ENCODE measurements at regions not wholly inside any gene's neighbourhood (a gene's known extent, or its start where the extent isn't known, plus 50 kb on each side); places are given as distances from the start of the nearest gene placed in this dataset.

DNA sequence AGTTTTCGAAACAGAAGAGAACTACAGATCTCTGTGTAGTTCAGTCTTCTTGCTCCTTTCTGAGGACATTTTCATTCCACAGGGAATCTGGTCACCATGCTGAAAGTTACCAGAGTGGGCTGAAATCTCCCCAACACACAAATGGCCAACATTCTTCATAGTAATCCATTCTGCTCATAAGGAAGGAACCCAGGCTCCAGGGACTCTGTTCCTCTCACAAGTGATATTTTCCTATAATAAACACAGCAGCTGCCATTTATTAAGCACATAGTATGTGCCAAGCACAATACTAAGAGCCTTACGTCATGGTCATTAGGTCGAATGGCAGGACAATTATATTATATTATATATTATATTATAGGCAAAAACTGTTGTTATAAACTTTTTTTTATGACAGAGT lies 109.8 kb downstream of the RAB11FIP2 start:
- TF ChIP-seq, protein P1, sequence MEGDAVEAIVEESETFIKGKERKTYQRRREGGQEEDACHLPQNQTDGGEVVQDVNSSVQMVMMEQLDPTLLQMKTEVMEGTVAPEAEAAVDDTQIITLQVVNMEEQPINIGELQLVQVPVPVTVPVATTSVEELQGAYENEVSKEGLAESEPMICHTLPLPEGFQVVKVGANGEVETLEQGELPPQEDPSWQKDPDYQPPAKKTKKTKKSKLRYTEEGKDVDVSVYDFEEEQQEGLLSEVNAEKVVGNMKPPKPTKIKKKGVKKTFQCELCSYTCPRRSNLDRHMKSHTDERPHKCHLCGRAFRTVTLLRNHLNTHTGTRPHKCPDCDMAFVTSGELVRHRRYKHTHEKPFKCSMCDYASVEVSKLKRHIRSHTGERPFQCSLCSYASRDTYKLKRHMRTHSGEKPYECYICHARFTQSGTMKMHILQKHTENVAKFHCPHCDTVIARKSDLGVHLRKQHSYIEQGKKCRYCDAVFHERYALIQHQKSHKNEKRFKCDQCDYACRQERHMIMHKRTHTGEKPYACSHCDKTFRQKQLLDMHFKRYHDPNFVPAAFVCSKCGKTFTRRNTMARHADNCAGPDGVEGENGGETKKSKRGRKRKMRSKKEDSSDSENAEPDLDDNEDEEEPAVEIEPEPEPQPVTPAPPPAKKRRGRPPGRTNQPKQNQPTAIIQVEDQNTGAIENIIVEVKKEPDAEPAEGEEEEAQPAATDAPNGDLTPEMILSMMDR (IDR thresholded peaks at IDR 0.05 in 4 of 5, conservative IDR thresholded peaks at IDR 0.05 in 1 of 5): no peak
- TF ChIP-seq POLR2A (IDR thresholded peaks at IDR 0.05): no peak

All from gastrocnemius medialis (tissue), 4 donors.